ENCODE measurements at regions not wholly inside any gene's neighbourhood (a gene's known extent, or its start where the extent isn't known, plus 50 kb on each side); places are given as distances from the start of the nearest gene placed in this dataset.

GRCh38 chr20:8969146-8969583, 99.7 kb upstream of the PLCB4 start:
- DNase-seq, result no peak
- H3K27me3 Mint-ChIP-seq, result no peaks in the 10 kb centered on the region
- no peaks in the 10 kb centered on the region for H3K4me1 Mint-ChIP-seq (ENCODE audit: low read depth)
- H3K36me3 Mint-ChIP-seq, result no peaks in the 10 kb centered on the region
- intact Hi-C loops (cut with micrococcal nuclease), result no loop called here
- CTCF ChIA-PET, result no interaction called here
- H3K9me3 Mint-ChIP-seq, result no peaks in the 10 kb centered on the region
- POLR2A ChIA-PET, result no interaction called here
- no peak overlapping the region for H3K27ac Mint-ChIP-seq
- H3K4me3 Mint-ChIP-seq, result no peak overlapping the region

- CTCF ChIA-PET, result interaction anchor here (1.0 kb wide), 1 partner anchor 205 kb away, joined by 3 read pairs; no protein-coding TSS in a partner anchor
Measured at GRCh38 chr20:8971669-8972316, 97.1 kb upstream of the PLCB4 start.

GRCh38 chr20:8972963-8973705, 95.8 kb upstream of the PLCB4 start:
- no peaks in the 10 kb centered on the region for H3K4me1 Mint-ChIP-seq (ENCODE audit: low read depth)
- no peaks in the 10 kb centered on the region for H3K36me3 Mint-ChIP-seq
- no peaks in the 10 kb centered on the region for H3K9me3 Mint-ChIP-seq
- no peak overlapping the region for H3K4me3 Mint-ChIP-seq
- POLR2A ChIA-PET, result no interaction called here
- H3K27me3 Mint-ChIP-seq, result no peaks in the 10 kb centered on the region
- intact Hi-C loops (cut with micrococcal nuclease), result no loop called here
- no peak overlapping the region for H3K27ac Mint-ChIP-seq
- CTCF ChIA-PET, result interaction anchor here (1.1 kb wide), 1 partner anchor 83 kb away, joined by 3 read pairs; no protein-coding TSS in a partner anchor
- no peak for DNase-seq

More at GRCh38 chr20:8971669-8972316, 97.1 kb upstream of the PLCB4 start:
- no peak overlapping the region for H3K4me3 Mint-ChIP-seq
- no peaks in the 10 kb centered on the region for H3K27me3 Mint-ChIP-seq
- intact Hi-C loops (cut with micrococcal nuclease), result no loop called here
- no peaks in the 10 kb centered on the region for H3K4me1 Mint-ChIP-seq (ENCODE audit: low read depth)
- H3K9me3 Mint-ChIP-seq, result no peaks in the 10 kb centered on the region
- DNase-seq, result no peak
- POLR2A ChIA-PET, result no interaction called here
- H3K36me3 Mint-ChIP-seq, result no peaks in the 10 kb centered on the region
- H3K27ac Mint-ChIP-seq, result no peak overlapping the region

DNA sequence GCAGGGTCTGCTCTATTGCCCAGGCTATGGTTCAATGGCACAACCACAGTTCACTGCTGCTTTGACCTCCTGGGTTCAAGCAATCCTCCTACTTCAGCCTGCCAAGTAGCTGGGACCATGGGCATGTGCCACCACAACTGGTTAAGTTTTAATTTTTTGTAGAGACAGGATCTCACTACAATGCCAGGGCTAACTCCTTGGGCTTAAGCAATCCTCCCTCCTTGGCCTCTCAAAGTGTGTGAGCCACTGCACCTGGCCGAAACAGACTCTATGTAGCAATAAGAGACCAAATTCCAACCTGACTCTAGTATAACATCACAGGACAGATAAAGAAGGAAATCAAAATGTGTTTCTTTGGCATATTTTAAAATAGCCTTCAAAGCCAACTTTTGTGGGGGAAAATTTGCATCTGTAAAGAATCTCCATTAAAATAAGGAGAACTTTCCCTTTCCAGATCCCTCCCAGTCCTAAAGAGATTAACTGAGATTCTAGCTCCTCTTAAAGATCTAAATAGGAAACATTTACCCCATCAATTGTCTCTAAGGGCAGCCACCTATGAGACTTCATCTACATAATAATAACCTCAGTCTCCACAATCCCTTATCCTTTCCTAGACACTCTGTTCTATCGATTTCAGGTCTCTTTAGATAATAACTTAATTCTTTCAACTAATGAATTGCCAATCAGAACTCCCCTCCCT, 94.7 kb upstream of the PLCB4 start:
- Mint-ChIP-seq H3K4me1 (ENCODE audit: low read depth) (no peaks in the 10 kb centered on the region), H3K36me3 (no peaks in the 10 kb centered on the region), H3K27me3 (no peaks in the 10 kb centered on the region), H3K9me3 (no peaks in the 10 kb centered on the region), H3K4me3 (no peak overlapping the region), H3K27ac (no peak overlapping the region)
- ChIA-PET CTCF (interaction anchor here (0.5 to 1.1 kb wide), 2 partner anchors 82 to 120 kb away, joined by 3 read pairs; no protein-coding TSS in a partner anchor), POLR2A (no interaction called here)
- intact Hi-C loops (cut with micrococcal nuclease), result no loop called here
- no peak for DNase-seq

GRCh38 chr20:8981482-8981881, 87.4 kb upstream of the PLCB4 start:
- CTCF ChIA-PET, result no interaction called here
- POLR2A ChIA-PET, result no interaction called here
- H3K4me3 Mint-ChIP-seq, result no peak overlapping the region

DNA sequence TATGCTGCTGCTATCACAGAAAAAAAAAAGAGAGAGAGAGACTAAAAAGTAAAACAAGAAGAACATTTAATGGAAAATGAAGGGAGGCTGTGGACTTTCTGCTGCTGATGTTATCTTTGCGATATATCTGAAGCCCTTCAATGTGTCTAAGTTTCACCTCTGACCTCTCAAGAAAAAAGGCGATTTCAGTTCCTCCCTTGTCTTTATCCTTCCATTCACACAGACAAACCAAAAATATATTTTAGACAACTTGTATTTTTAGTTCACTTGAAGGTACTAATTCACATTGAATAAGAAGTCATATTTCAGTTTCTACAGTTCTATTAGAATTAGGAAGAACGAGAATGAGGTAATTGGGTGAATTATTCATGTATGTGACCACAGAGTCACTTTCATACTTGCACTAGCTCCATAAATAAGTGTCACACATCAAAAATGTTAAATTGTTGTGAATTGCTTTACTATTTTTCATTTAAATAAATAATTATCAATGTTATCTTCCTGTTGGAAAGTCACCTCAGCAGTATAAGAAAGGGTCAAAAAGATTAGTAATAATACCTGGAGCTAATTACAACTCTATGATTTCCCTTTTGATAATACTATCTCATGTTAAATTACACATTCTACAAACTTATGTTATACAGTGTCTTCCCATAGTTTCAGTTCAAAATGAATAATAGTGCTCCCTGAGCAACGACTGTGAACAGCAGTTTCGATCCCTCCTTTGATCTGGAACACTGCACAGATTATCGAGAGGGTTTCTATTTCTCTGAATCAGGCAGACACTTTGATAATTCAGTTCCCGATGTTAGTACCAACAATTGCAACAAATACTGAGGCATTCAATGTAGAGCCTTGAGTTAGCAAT, 85.2 kb upstream of the PLCB4 start:
- no peaks in the 10 kb centered on the region for H3K4me1 Mint-ChIP-seq (ENCODE audit: low read depth)
- ChIA-PET POLR2A (no interaction called here), CTCF (no interaction called here)
- DNase-seq, result no peak
- H3K27me3 Mint-ChIP-seq, result no peaks in the 10 kb centered on the region
- intact Hi-C loops (cut with micrococcal nuclease), result no loop called here
- H3K4me3 Mint-ChIP-seq, result no peak overlapping the region
- no peaks in the 10 kb centered on the region for H3K36me3 Mint-ChIP-seq
- no peak overlapping the region for H3K27ac Mint-ChIP-seq
- no peaks in the 10 kb centered on the region for H3K9me3 Mint-ChIP-seq

More at GRCh38 chr20:8981482-8981881, 87.4 kb upstream of the PLCB4 start:
- no peaks in the 10 kb centered on the region for H3K27me3 Mint-ChIP-seq
- H3K9me3 Mint-ChIP-seq, result no peaks in the 10 kb centered on the region
- intact Hi-C loops (cut with micrococcal nuclease), result no loop called here
- no peaks in the 10 kb centered on the region for H3K4me1 Mint-ChIP-seq (ENCODE audit: low read depth)
- DNase-seq, result no peak
- H3K27ac Mint-ChIP-seq, result no peak overlapping the region
- no peaks in the 10 kb centered on the region for H3K36me3 Mint-ChIP-seq

DNA sequence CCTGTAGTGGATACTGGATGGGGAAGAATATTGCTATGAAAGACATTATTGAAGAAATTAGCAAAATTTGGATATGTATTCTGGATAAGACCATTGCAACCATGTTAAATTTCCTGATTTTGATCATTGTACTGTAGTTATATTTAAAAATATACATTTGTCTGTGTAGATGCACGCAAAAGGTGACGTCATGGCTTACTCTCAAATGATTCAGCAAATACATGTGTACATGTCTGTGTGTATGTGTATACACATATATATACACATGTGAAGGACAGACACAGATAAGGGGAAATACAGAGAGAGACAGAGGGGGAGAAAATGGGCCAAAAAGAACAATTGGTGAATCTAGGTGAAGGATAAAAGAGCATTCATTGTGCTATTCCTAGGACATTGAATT, 82.3 kb upstream of the PLCB4 start:
- ChIA-PET POLR2A (no interaction called here), CTCF (no interaction called here)
- intact Hi-C loops (cut with micrococcal nuclease), result no loop called here
- Mint-ChIP-seq H3K4me3 (no peak overlapping the region), H3K36me3 (no peaks in the 10 kb centered on the region), H3K9me3 (no peaks in the 10 kb centered on the region), H3K27ac (no peak overlapping the region), H3K4me1 (ENCODE audit: low read depth) (no peaks in the 10 kb centered on the region), H3K27me3 (no peaks in the 10 kb centered on the region)
- DNase-seq, result no peak

- CTCF ChIA-PET, result no interaction called here
- no peak for DNase-seq
- Mint-ChIP-seq H3K4me1 (ENCODE audit: low read depth) (no peaks in the 10 kb centered on the region), H3K9me3 (no peaks in the 10 kb centered on the region), H3K36me3 (no peaks in the 10 kb centered on the region), H3K27me3 (no peaks in the 10 kb centered on the region), H3K27ac (no peak overlapping the region), H3K4me3 (no peak overlapping the region)
- POLR2A ChIA-PET, result no interaction called here
- intact Hi-C loops (cut with micrococcal nuclease), result no loop called here
Measured at GRCh38 chr20:8990770-8991169, 78.1 kb upstream of the PLCB4 start.

GRCh38 chr20:8994045-8994444, 74.8 kb upstream of the PLCB4 start:
- Mint-ChIP-seq H3K27me3 (no peaks in the 10 kb centered on the region), H3K36me3 (no peaks in the 10 kb centered on the region), H3K4me3 (no peak overlapping the region), H3K4me1 (ENCODE audit: low read depth) (no peaks in the 10 kb centered on the region), H3K9me3 (peaks cover 2% of the 10 kb centered on the region), H3K27ac (no peak overlapping the region)
- intact Hi-C loops (cut with micrococcal nuclease), result no loop called here
- ChIA-PET POLR2A (no interaction called here), CTCF (no interaction called here)
- DNase-seq, result no peak

DNA sequence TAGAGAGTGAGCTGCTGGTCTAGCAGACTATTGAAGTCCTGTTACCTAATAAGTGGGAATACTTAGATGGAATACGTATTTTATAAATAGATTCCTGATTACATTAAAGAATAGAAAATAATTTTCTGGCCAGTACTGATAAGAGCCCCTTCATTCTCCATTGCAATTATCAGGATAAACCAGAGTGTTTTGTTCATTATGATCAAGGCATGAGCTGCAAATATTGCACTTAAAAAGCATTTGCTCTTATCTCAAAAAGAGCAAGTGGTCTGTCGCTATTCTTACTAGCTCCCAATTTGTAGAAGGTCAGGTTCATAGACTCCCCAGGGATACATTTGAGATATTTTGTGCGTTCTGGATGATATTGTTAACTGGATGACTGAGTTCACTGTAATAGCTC, 73.1 kb upstream of the PLCB4 start:
- peaks cover 2% of the 10 kb centered on the region for H3K9me3 Mint-ChIP-seq
- H3K27me3 Mint-ChIP-seq, result no peaks in the 10 kb centered on the region
- intact Hi-C loops (cut with micrococcal nuclease), result no loop called here
- CTCF ChIA-PET, result no interaction called here
- no peak overlapping the region for H3K27ac Mint-ChIP-seq
- DNase-seq, result no peak
- H3K4me3 Mint-ChIP-seq, result no peak overlapping the region
- H3K4me1 Mint-ChIP-seq (ENCODE audit: low read depth), result no peaks in the 10 kb centered on the region
- no peaks in the 10 kb centered on the region for H3K36me3 Mint-ChIP-seq
- POLR2A ChIA-PET, result no interaction called here

GRCh38 chr20:8996817-8997512, 71.9 kb upstream of the PLCB4 start:
- Mint-ChIP-seq H3K36me3 (no peaks in the 10 kb centered on the region), H3K4me1 (ENCODE audit: low read depth) (no peaks in the 10 kb centered on the region), H3K9me3 (peaks cover 2% of the 10 kb centered on the region), H3K27me3 (no peaks in the 10 kb centered on the region), H3K27ac (no peak overlapping the region), H3K4me3 (no peak overlapping the region)
- intact Hi-C loops (cut with micrococcal nuclease), result no loop called here
- no peak for DNase-seq
- CTCF ChIA-PET, result no interaction called here
- POLR2A ChIA-PET, result interaction anchor here (0.6 kb wide), 1 partner anchor 10 kb away, joined by 3 read pairs; no protein-coding TSS in a partner anchor

All from activated CD4-positive, alpha-beta memory T cell treated with anti-CD3 and anti-CD28 coated beads for 36 hours (primary cell).